ENCODE measurements at regions not wholly inside any gene's neighbourhood (a gene's known extent, or its start where the extent isn't known, plus 50 kb on each side); places are given as distances from the start of the nearest gene placed in this dataset.

GRCh38 chr20:19016140-19016497 is 196.3 kb upstream of the SLC24A3 start:
- TF ChIP-seq POLR2A (IDR thresholded peaks at IDR 0.05) = no peak
- no peak for TF ChIP-seq CTCF (IDR thresholded peaks at IDR 0.05)
- WGBS, 4 donors = 91 to 100% (median 92%) methylated on average over 5 to 7 of the region's 7 CpGs
- H3K4me1 ChIP-seq (replicated peaks in 1 of 2) = peaks cover 14 to 15% of the 10 kb centered on the region in 2 donors
- no peaks in the 10 kb centered on the region for H3K27me3 ChIP-seq
- no peak for DNase-seq
- H3K36me3 ChIP-seq (replicated peaks in 1 of 2) = no peaks in the 10 kb centered on the region
- no peak overlapping the region for H3K4me3 ChIP-seq
- H3K9me3 ChIP-seq (replicated peaks in 1 of 3) = no peaks in the 10 kb centered on the region
- intact Hi-C loops (cut with DNase I) = no loop called here
- H3K27ac ChIP-seq = no peak overlapping the region

GRCh38 chr20:19017104-19017690 is 195.2 kb upstream of the SLC24A3 start:
- no peak for DNase-seq
- no peak for TF ChIP-seq POLR2A (IDR thresholded peaks at IDR 0.05)
- Histone ChIP-seq H3K4me3 (no peak overlapping the region), H3K27ac (no peak overlapping the region), H3K27me3 (no peaks in the 10 kb centered on the region), H3K9me3 (replicated peaks in 1 of 3) (no peaks in the 10 kb centered on the region), H3K4me1 (replicated peaks in 1 of 2) (peaks cover 13 to 15% of the 10 kb centered on the region in 2 donors), H3K36me3 (replicated peaks in 1 of 2) (no peaks in the 10 kb centered on the region)
- intact Hi-C loops (cut with DNase I) = no loop called here
- WGBS, 4 donors = 80 to 93% (median 89%) methylated on average over 8 to 11 of the region's 11 CpGs

- DNase-seq = no peak
- intact Hi-C loops (cut with DNase I) = no loop called here
- Histone ChIP-seq H3K36me3 (replicated peaks in 1 of 2) (no peaks in the 10 kb centered on the region), H3K27me3 (no peaks in the 10 kb centered on the region), H3K4me1 (replicated peaks in 1 of 2) (peaks cover 7 to 10% of the 10 kb centered on the region in 2 donors), H3K9me3 (replicated peaks in 1 of 3) (no peaks in the 10 kb centered on the region), H3K4me3 (no peak overlapping the region), H3K27ac (no peak overlapping the region)
- TF ChIP-seq POLR2A (IDR thresholded peaks at IDR 0.05) = no peak
- TF ChIP-seq CTCF (IDR thresholded peaks at IDR 0.05) = no peak
- 73 to 86% (median 80%) methylated on average over 5 of the region's 5 CpGs for WGBS, 4 donors
These were observed 193.6 kb upstream of the SLC24A3 start for GRCh38 chr20:19018881-19019280.

- TF ChIP-seq CTCF (IDR thresholded peaks at IDR 0.05) = no peak
- no peak for TF ChIP-seq POLR2A (IDR thresholded peaks at IDR 0.05)
- Histone ChIP-seq H3K9me3 (replicated peaks in 1 of 3) (no peaks in the 10 kb centered on the region), H3K4me1 (replicated peaks in 1 of 2) (peaks cover 10 to 13% of the 10 kb centered on the region in 2 donors), H3K36me3 (replicated peaks in 1 of 2) (no peaks in the 10 kb centered on the region), H3K27ac (no peak overlapping the region), H3K27me3 (no peaks in the 10 kb centered on the region), H3K4me3 (no peak overlapping the region)
- WGBS, 4 donors = 82 to 95% (median 93%) methylated on average over 5 of the region's 5 CpGs
- intact Hi-C loops (cut with DNase I) = no loop called here
- DNase-seq = no peak
These were observed 192.6 kb upstream of the SLC24A3 start for GRCh38 chr20:19019734-19020364.

All from adrenal gland (tissue), 9 donors.